Progenitor cell of endocrine pancreas (in vitro differentiated cells): ENCODE measurements at regions not wholly inside any gene's neighbourhood (a gene's known extent, or its start where the extent isn't known, plus 50 kb on each side); places are given as distances from the start of the nearest gene placed in this dataset.
"Not testable (repeated sequence)": the region's sequence is repeated elsewhere in the genome, so short reads cannot be mapped to it uniquely, and the experiment has no call there.

ENCODE experiments used
- DNase-seq: peaks from one replicate; pipeline ENCODE4 v3.0.0; 2021; ENCODE audit warnings: low spot score; ENCODE audit not compliant: unreplicated experiment
- H3K27ac Mint-ChIP-seq: 2 replicates; pipeline ENCODE4 v1.8.0; 2021; ENCODE audit warnings: mild to moderate bottlenecking, moderate library complexity, mixed read lengths
- H3K27me3 Mint-ChIP-seq: 2 replicates; pipeline ENCODE4 v1.8.0; 2021; ENCODE audit warnings: mixed read lengths
- H3K36me3 Mint-ChIP-seq: 2 replicates; pipeline ENCODE4 v1.8.0; 2022; ENCODE audit warnings: mixed read lengths; ENCODE audit not compliant: insufficient read depth
- H3K4me1 Mint-ChIP-seq: 2 replicates; pipeline ENCODE4 v1.8.0; 2021; ENCODE audit warnings: low read depth, mixed read lengths
- H3K4me3 Mint-ChIP-seq: 2 replicates; pipeline ENCODE4 v1.8.0; 2021; ENCODE audit warnings: low read depth, mild to moderate bottlenecking, moderate library complexity, mixed read lengths
- H3K9me3 Mint-ChIP-seq: 2 replicates; pipeline ENCODE4 v1.8.0; 2021; ENCODE audit warnings: low read depth, mixed read lengths
- TF ChIP-seq, protein P1 (sequence below): fragments of 200-600 bp; sonication (generic); IDR thresholded peaks from one replicate; pipeline ENCODE4 v1.5.0; 2021; ENCODE audit warnings: antibody characterized with exemption, mild to moderate bottlenecking; ENCODE audit not compliant: unreplicated experiment

DNA sequence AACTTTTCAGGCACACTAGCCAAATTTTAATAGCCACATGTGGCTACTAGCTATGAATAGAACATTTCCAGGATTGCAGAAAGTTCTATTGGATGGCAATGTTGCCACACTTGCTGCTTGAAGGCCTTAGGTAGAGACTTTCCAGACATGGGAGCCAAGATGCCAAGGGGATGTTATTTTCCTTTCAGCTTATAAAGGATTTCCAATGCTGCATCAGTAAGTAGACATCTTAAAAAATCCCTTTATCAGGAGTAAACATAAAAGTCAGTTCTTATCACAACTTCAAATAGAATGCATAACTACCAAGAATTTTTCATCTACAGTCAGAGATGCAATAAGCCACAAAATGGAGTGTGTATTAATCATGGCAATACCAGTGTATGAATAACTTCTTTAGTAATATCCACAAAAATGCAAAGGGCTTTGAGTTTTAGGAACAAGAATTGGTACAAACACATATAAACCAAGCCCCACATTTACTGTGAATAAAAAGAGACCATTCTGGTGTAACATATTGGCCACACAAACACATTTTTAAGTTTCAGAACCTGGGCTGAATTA is 457.1 kb upstream of the ADAMTS9 start:
- H3K9me3 Mint-ChIP-seq: no peaks in the 10 kb centered on the region
- no peak overlapping the region for H3K27ac Mint-ChIP-seq
- no peaks in the 10 kb centered on the region for H3K36me3 Mint-ChIP-seq
- DNase-seq: no peak
- H3K27me3 Mint-ChIP-seq: peaks cover 3% of the 10 kb centered on the region
- TF ChIP-seq, protein P1, sequence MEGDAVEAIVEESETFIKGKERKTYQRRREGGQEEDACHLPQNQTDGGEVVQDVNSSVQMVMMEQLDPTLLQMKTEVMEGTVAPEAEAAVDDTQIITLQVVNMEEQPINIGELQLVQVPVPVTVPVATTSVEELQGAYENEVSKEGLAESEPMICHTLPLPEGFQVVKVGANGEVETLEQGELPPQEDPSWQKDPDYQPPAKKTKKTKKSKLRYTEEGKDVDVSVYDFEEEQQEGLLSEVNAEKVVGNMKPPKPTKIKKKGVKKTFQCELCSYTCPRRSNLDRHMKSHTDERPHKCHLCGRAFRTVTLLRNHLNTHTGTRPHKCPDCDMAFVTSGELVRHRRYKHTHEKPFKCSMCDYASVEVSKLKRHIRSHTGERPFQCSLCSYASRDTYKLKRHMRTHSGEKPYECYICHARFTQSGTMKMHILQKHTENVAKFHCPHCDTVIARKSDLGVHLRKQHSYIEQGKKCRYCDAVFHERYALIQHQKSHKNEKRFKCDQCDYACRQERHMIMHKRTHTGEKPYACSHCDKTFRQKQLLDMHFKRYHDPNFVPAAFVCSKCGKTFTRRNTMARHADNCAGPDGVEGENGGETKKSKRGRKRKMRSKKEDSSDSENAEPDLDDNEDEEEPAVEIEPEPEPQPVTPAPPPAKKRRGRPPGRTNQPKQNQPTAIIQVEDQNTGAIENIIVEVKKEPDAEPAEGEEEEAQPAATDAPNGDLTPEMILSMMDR: no peak
- H3K4me1 Mint-ChIP-seq: peaks cover 7% of the 10 kb centered on the region
- H3K4me3 Mint-ChIP-seq: no peak overlapping the region

DNA sequence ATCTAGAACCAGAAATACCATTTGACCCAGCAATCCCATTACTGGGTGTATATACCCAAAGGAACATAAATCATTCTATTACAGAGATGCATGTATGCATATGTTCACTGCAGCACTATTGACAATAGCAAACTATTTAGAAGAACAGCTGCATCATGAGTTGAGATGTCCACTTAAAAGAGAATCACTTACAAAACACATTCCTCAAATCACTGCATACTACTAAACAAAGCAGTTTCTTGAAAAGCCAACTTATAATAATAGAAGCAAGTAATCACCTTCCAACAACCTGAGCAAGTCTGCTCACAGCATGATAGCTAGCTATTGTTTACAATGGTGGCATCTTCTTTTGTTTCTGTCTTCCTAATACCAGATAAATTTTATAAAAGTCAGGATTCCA is 454.7 kb upstream of the ADAMTS9 start:
- Mint-ChIP-seq H3K9me3 (no peaks in the 10 kb centered on the region), H3K36me3 (no peaks in the 10 kb centered on the region), H3K27me3 (peaks cover 3% of the 10 kb centered on the region), H3K4me3 (no peak overlapping the region), H3K27ac (no peak overlapping the region), H3K4me1 (peaks cover 6% of the 10 kb centered on the region)
- no peak for DNase-seq
- TF ChIP-seq, protein P1: no peak

DNA sequence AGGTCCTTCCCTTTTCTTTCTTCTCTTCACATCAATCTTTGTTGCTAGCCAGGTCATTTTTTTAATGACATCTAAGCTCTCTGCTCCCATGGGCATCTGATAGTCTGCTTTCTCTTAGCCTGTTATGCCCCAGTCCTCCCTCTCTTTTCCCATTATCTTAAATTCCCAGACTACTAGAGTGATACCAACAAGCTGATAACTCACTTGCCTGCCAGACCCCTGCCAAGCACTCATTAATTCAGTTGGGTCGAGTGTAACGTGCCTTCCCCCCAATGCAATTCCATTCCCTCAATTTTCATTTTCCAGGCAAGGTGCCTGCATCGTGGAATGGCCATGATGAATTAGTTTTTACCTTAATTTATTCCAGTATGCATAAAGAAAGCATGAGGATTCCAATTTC is 450.8 kb upstream of the ADAMTS9 start:
- Mint-ChIP-seq H3K36me3 (no peaks in the 10 kb centered on the region), H3K9me3 (no peaks in the 10 kb centered on the region), H3K27ac (no peak overlapping the region), H3K4me3 (no peak overlapping the region), H3K4me1 (peaks cover 3% of the 10 kb centered on the region), H3K27me3 (no peaks in the 10 kb centered on the region)
- no peak for DNase-seq
- TF ChIP-seq, protein P1: no peak

DNA sequence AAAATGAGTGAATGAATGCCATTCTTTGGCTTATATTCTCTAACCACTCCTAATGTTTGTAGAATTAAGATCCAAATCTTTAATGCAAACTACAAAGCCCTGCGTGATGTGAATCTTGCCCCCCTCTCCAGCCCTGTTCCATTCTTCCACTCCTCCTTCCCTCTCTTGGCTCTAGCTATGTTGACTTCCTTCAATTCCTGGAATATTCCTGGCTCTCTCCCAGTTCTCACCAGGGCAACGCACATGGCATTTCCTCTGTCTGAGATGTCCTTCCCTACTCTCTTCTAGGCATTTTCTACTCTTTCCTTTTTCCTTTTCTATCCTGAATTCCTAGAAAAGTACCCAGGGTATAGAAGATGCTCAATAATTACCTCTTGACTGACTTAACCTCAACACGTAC is 446.0 kb upstream of the ADAMTS9 start:
- not testable (repeated sequence) for H3K27me3 Mint-ChIP-seq, DNase-seq, H3K4me3 Mint-ChIP-seq, H3K9me3 Mint-ChIP-seq, H3K27ac Mint-ChIP-seq, H3K4me1 Mint-ChIP-seq, H3K36me3 Mint-ChIP-seq

DNA sequence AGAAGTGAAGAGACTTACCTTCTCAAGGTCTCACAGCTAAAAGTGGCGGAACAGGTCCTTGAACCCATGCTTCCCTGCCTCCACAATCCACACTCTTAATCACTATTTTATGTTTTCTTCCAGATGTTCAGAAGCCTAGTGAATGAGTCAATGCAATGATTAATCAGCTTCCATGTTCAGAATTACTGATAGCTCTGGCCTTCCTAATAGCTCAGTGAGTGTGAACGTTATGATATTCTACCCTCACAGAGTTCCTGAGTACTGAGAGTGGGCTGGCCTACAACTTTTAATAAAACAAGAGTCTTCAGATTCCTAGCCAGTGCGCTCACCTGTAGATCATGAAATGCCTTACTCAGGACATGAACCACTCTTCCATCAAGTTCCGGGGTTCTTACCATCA is 443.0 kb upstream of the ADAMTS9 start:
- TF ChIP-seq, protein P1: no peak
- Mint-ChIP-seq H3K4me3 (no peak overlapping the region), H3K36me3 (no peaks in the 10 kb centered on the region), H3K9me3 (no peaks in the 10 kb centered on the region), H3K27ac (no peak overlapping the region), H3K4me1 (no peaks in the 10 kb centered on the region), H3K27me3 (no peaks in the 10 kb centered on the region)
- no peak for DNase-seq

DNA sequence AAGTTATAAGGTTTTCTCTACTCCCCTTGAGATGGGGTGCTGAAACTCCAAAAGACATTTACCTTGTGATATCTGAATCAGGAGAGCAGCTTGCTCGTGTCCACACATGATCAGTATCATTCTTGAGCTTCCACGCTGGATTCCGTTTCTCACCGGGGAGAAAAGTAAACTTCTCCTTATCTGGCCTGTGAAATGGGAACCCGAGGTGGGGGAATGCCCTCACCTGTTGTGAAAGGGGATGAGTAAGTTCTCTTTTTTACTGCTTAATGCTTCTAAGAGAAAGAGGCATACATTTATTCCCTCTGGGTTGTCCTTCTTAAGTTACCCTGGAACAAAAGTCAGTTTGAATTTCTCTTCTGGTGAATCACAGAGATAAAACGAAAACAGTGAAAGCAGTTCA is 440.5 kb upstream of the ADAMTS9 start:
- H3K27me3 Mint-ChIP-seq: no peaks in the 10 kb centered on the region
- H3K36me3 Mint-ChIP-seq: no peaks in the 10 kb centered on the region

More for the DNA sequence above, 440.5 kb upstream of the ADAMTS9 start:
- TF ChIP-seq, protein P1: no peak
- Mint-ChIP-seq H3K9me3 (no peaks in the 10 kb centered on the region), H3K4me1 (no peaks in the 10 kb centered on the region), H3K4me3 (no peak overlapping the region), H3K27ac (no peak overlapping the region)
- DNase-seq: no peak
